DOHH2 (cell line): ENCODE measurements at regions not wholly inside any gene's neighbourhood (a gene's known extent, or its start where the extent isn't known, plus 50 kb on each side); places are given as distances from the start of the nearest gene placed in this dataset.

Experiments
- H3F3A ChIP-seq: fragments of 200-600 bp; sonication (generic), shearing (Covaris generic); 2 replicates; pipeline ENCODE4 v1.6.0; 2016; ENCODE audit warnings: antibody characterized with exemption, mild to moderate bottlenecking; ENCODE audit not compliant: control insufficient read depth, insufficient read depth
- H3K27ac ChIP-seq: fragments of 200-600 bp; sonication (generic); 2 replicates; pipeline ENCODE4 v1.5.1; 2014; ENCODE audit warnings: low read depth, mild to moderate bottlenecking, low read length, moderate library complexity
- H3K27me3 ChIP-seq: fragments of 200-600 bp; sonication (generic); 2 replicates; pipeline ENCODE4 v1.6.1; 2014; ENCODE audit warnings: mild to moderate bottlenecking, low read length, mixed read lengths; ENCODE audit not compliant: control insufficient read depth
- H3K36me3 ChIP-seq: fragments of 200-600 bp; sonication (generic); 2 replicates; pipeline ENCODE4 v1.6.1; 2014; ENCODE audit warnings: mild to moderate bottlenecking, low read length, moderate library complexity, mixed read lengths; ENCODE audit not compliant: control insufficient read depth
- H3K4me1 ChIP-seq: fragments of 200-600 bp; sonication (generic); 2 replicates; pipeline ENCODE4 v1.6.1; 2014; ENCODE audit warnings: mild to moderate bottlenecking, low read length, mixed read lengths; ENCODE audit not compliant: control insufficient read depth
- H3K4me2 ChIP-seq: fragments of 200-600 bp; sonication (generic); 2 replicates; pipeline ENCODE4 v1.6.0; 2014; ENCODE audit warnings: mild to moderate bottlenecking, low read length, moderate library complexity
- H3K4me3 ChIP-seq: fragments of 200-600 bp; sonication (generic); 2 replicates; pipeline ENCODE4 v1.5.1; 2014; ENCODE audit warnings: mild to moderate bottlenecking, low read length, mixed read lengths
- H3K79me2 ChIP-seq: fragments of 200-600 bp; sonication (generic); 2 replicates; pipeline ENCODE4 v1.6.1; 2014; ENCODE audit warnings: mild to moderate bottlenecking, low read length, mixed read lengths; ENCODE audit not compliant: control insufficient read depth
- H3K9me2 ChIP-seq: fragments of 200-600 bp; sonication (generic); replicated peaks from 2 replicates; pipeline ENCODE4 v1.6.1; 2014; ENCODE audit warnings: mild to moderate bottlenecking, low read length, mixed read lengths; ENCODE audit not compliant: control insufficient read depth
- H3K9me3 ChIP-seq: fragments of 200-600 bp; sonication (generic); 2 replicates; pipeline ENCODE4 v1.6.1; 2014; ENCODE audit warnings: antibody characterized with exemption, low read length, mixed read lengths; ENCODE audit not compliant: control insufficient read depth, insufficient read depth
- H4K20me1 ChIP-seq: fragments of 200-600 bp; sonication (generic); 2 replicates; pipeline ENCODE4 v1.6.0; 2014; ENCODE audit warnings: low read depth, mild to moderate bottlenecking, antibody characterized with exemption, low read length, moderate library complexity; ENCODE audit not compliant: control insufficient read depth, insufficient read depth
- CTCF ChIP-seq: fragments of 200-600 bp; sonication (generic); IDR thresholded peaks from one replicate; pipeline ENCODE4 v1.5.1; 2014; ENCODE audit warnings: antibody characterized with exemption, mild to moderate bottlenecking, low read depth, low read length; ENCODE audit not compliant: poor library complexity, severe bottlenecking
- EZH2phosphoT487 ChIP-seq: fragments of 200-600 bp; sonication (generic); IDR thresholded peaks from 2 replicates; pipeline ENCODE4 v1.6.1; 2017; ENCODE audit warnings: borderline replicate concordance, mild to moderate bottlenecking, antibody characterized with exemption, low read length, moderate library complexity, mixed read lengths

- no peaks in the 10 kb centered on the region for H3K9me2 ChIP-seq
- H3K27ac ChIP-seq = no peak overlapping the region
- no peaks in the 10 kb centered on the region for H3K27me3 ChIP-seq
- H3K36me3 ChIP-seq = no peaks in the 10 kb centered on the region
- no peak overlapping the region for H3K4me2 ChIP-seq
- no peaks in the 10 kb centered on the region for H3F3A ChIP-seq
- H3K4me3 ChIP-seq = no peak overlapping the region
- H3K79me2 ChIP-seq = no peaks in the 10 kb centered on the region
- H3K9me3 ChIP-seq = no peaks in the 10 kb centered on the region
- H3K4me1 ChIP-seq = no peaks in the 10 kb centered on the region
- no peaks in the 10 kb centered on the region for H4K20me1 ChIP-seq
- TF ChIP-seq EZH2phosphoT487 = no peak
- TF ChIP-seq CTCF = no peak
These were observed 338.8 kb upstream of the ATP10B start for GRCh38 chr5:161190778-161191177.

GRCh38 chr5:161190086-161190485 is 338.1 kb upstream of the ATP10B start:
- no peaks in the 10 kb centered on the region for H3K9me2 ChIP-seq
- no peak overlapping the region for H3K4me3 ChIP-seq
- no peaks in the 10 kb centered on the region for H3K79me2 ChIP-seq
- no peaks in the 10 kb centered on the region for H3K36me3 ChIP-seq
- H3K9me3 ChIP-seq = no peaks in the 10 kb centered on the region
- H4K20me1 ChIP-seq = no peaks in the 10 kb centered on the region
- no peaks in the 10 kb centered on the region for H3F3A ChIP-seq
- TF ChIP-seq EZH2phosphoT487 (no peak), CTCF (no peak)
- H3K4me2 ChIP-seq = no peak overlapping the region
- H3K27ac ChIP-seq = no peak overlapping the region
- H3K27me3 ChIP-seq = no peaks in the 10 kb centered on the region
- no peaks in the 10 kb centered on the region for H3K4me1 ChIP-seq

- no peak for TF ChIP-seq CTCF
- no peak for TF ChIP-seq EZH2phosphoT487
- no peaks in the 10 kb centered on the region for H3K9me3 ChIP-seq
- H3K4me3 ChIP-seq = no peak overlapping the region
- no peaks in the 10 kb centered on the region for H3K79me2 ChIP-seq
- H3K9me2 ChIP-seq = no peaks in the 10 kb centered on the region
- H3K36me3 ChIP-seq = no peaks in the 10 kb centered on the region
- H4K20me1 ChIP-seq = no peaks in the 10 kb centered on the region
- H3K27ac ChIP-seq = no peak overlapping the region
- H3F3A ChIP-seq = no peaks in the 10 kb centered on the region
- H3K4me2 ChIP-seq = no peak overlapping the region
- H3K27me3 ChIP-seq = no peaks in the 10 kb centered on the region
- no peaks in the 10 kb centered on the region for H3K4me1 ChIP-seq
These were observed 337.4 kb upstream of the ATP10B start for GRCh38 chr5:161189452-161189851.

GRCh38 chr5:161183559-161183958 is 331.5 kb upstream of the ATP10B start:
- no peak for TF ChIP-seq CTCF
- no peak for TF ChIP-seq EZH2phosphoT487
- Histone ChIP-seq H3K36me3 (no peaks in the 10 kb centered on the region), H3F3A (no peaks in the 10 kb centered on the region), H3K27ac (no peak overlapping the region), H3K9me3 (no peaks in the 10 kb centered on the region), H3K4me2 (no peak overlapping the region), H3K9me2 (no peaks in the 10 kb centered on the region), H4K20me1 (no peaks in the 10 kb centered on the region), H3K27me3 (no peaks in the 10 kb centered on the region), H3K79me2 (no peaks in the 10 kb centered on the region), H3K4me3 (no peak overlapping the region), H3K4me1 (no peaks in the 10 kb centered on the region)
